Stimulated activated CD8-positive, alpha-beta memory T cell treated with anti-CD3 and anti-CD28 coated beads, Interleukin-12 subunit alpha, Interleukin-12 subunit beta, amount 100 ng/mL, for 24 hours (primary cell): ENCODE measurements at regions not wholly inside any gene's neighbourhood (a gene's known extent, or its start where the extent isn't known, plus 50 kb on each side); places are given as distances from the start of the nearest gene placed in this dataset.
"Not testable (repeated sequence)": the region's sequence is repeated elsewhere in the genome, so short reads cannot be mapped to it uniquely, and the experiment has no call there.

Experiments used
- DNase-seq: peaks from one replicate; pipeline ENCODE4 v3.0.0-alpha.2; 2020; ENCODE audit errors: extremely low read depth

DNA sequence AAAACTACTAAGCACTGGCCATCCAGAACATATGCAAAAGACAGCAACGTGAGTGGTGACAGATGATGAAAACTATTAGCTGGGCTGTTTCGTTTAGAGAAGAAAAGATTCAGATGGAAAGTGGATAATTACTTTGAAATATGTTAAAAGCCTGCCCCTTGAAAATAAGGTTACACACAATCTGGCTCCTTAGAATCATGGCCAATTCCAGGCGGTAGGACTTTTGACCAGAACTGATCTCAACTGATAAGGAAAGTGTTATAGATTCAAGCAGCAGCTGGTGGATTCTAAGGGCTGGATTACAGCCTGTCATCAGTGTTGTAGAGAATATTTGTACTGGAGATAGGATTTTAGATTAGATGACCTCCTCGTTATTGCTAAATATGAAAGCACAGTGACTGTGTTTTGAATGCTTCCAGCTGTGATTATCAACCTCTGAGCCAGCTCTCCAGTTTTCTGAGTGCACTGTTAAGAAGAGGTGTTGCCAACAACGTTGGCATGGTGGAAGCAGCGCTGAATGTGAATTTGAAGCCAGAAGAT lies 75.1 kb downstream of the KBTBD2 start:
- DNase-seq = not testable (repeated sequence)

DNA sequence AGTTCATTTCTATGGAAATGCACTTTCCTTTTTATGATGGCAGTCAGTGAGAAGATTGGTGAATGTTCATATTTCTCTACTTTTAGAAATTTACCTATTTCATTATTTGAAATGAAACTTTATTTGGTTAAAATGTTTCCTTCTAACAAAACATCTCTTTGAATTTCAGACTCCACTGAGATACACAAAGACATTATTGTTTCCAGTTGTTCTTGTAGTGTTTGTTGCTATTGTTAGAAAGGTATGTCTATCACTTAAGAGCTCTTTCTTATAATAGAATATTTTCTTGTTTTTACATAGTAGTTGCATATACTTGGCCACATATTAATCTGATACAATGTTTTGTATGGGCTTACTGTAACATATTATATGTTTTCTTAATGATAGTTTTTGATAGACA lies 76.8 kb downstream of the KBTBD2 start:
- not testable (repeated sequence) for DNase-seq

DNA sequence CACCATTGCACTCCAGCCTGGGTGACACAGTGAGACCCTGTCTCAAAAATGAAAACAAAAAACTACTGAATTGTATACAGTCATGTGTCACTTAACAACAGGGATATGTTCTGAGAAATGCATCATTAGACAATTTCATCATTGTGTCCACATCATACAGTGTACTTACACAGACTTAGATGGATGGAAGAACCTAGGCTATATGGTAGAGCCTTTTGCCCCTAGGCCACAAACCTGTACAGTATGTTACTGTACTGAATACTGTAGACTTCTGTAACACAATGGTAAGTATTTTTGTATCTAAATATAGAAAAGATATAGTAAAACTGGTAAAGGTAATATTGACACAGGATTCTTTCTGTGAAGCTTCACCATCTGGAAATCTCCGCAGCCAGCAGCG lies 81.7 kb downstream of the KBTBD2 start:
- DNase-seq = no peak

DNA sequence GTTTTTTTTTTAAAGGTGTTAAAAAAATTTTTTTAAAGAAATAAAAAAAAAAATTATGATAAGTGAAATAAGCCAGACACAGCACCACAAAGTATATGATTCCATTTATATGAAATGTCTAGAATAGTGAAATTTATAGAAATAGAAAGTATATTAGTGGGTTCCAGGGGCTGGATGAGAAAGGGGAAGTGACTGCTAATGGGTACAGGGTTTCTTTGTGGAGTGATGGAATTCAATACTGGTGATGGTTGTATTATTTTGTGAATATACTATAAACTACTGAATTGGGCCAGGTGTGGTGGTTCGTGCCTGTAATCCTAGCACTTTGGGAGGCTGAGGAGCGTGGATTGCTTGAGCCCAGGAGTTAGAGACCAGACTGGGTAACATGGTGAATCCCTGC lies 82.2 kb downstream of the KBTBD2 start:
- no peak for DNase-seq

DNA sequence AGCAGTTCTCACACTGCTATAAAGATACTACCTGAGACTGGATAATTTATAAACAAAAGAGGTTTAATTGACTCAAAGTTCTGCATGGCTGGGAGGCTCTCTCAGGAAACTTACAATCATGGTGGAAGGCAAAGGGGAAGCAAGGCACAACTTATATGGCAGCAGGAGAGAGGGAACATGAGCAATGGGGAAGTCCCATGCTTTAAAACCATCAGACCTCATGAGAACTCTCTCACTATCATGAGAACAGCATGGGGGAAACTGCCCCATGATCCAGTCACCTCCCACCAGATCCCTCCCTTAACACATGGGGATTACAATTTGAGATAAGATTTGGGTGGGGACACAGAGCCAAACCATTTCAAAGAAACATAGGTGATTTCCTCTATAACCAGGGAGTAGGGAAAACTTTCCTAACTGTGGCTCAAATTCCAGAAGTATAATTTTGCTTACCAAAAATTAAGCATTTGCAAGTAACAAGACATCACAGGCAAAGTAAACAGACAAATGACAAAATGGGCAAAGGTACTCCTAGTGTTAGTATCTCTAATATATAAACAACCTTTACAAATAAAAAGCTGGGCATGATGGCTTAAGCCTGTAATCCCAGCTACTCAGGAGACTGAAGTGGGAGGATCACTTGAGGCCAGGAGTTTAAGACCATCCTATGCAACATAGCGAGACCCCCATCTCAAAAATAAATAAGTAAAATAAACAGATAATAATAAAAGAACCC lies 88.0 kb downstream of the KBTBD2 start:
- DNase-seq = no peak

GRCh38 chr7:32802305-32802910 lies 89.2 kb downstream of the KBTBD2 start:
- DNase-seq = no peak

DNA sequence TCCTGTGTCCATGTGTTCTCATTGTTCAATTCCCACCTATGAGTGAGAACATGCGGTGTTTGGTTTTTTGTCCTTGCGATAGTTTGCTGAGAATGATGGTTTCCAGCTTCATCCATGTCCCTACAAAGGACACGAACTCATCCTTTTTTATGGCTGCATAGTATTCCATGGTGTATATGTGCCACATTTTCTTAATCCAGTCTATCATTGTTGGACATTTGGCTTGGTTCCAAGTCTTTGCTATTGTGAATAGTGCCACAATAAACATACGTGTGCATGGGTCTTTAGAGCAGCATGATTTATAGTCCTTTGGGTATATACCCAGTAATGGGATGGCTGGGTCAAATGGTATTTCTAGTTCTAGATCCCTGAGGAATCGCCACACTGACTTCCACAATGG lies 98.5 kb downstream of the KBTBD2 start:
- not testable (repeated sequence) for DNase-seq

DNA sequence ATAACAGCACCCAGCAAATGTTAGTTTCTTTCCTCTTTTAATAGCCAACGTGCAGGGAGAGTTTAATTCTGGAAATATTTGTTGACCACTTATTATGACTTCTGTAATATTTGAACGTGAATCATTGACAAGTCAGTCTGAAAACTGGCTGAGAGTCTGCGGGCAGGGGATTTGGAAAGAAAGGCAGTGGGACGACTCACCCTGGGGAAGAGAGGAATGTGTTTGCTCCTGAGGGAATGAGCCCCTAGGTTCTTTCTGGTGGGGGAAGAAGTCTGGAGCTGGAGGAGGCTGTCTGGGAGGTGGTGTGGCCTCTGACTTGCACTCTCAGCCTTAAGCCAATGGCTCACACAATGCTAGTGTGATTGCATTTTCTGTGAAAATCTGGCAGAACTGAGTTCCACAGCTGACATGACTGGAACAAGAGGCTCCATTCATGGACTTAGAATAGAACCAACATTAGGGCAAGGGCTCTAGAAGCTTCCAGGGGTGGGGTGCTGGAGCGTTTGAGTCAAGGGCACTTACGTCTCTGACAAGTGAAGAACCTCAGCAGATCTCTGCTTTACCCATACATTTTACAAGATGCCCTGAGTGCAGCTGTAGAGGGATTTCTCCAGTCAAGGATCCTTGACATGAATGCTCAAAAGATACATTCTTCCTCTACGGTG lies 100.7 kb downstream of the KBTBD2 start:
- DNase-seq = not testable (repeated sequence)

DNA sequence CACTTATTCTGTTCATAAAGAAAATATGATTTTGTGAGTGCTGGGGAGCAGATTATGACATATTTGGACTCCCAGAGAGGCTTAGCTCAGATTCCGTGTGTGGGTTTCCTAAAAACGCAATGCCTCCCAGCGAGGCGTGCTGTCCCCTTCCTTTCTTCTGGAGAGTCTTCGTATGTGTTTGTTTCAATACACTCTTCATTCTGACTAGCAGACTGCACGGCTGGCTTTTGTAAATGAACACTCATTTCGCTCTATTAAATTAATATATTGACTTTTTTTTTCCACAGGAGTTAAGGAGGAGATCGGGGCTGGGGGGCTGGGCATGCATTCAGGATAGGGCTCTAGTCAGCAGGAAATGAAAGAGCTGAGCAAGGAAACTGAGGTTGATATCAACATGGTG lies 102.3 kb downstream of the KBTBD2 start:
- DNase-seq = not testable (repeated sequence)

DNA sequence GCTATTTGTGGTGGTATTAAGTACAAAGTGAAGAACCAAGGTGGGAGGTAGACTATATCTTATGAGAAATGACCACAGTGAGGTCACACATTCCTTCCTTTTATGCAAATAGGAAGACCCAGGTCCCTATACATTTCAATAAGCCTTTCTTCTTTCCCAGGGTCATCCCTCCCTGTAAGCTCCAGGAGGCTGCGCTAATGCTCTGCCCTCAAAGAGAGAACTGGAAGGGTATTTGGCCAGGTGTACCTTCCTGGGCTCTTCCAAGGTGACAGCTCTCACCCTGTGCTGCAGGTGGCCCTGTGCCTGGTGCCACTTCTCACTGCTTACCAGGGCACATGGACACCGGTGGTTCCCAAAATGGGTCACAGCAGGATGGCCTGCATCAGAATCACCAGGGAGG lies 103.4 kb downstream of the KBTBD2 start:
- DNase-seq = not testable (repeated sequence)

- DNase-seq = not testable (repeated sequence)
These were observed 106.1 kb downstream of the KBTBD2 start for GRCh38 chr7:32785365-32785944.

- DNase-seq = not testable (repeated sequence)
These were observed 111.7 kb downstream of the KBTBD2 start for GRCh38 chr7:32779895-32780294.

GRCh38 chr7:32779167-32779566 lies 112.4 kb downstream of the KBTBD2 start:
- DNase-seq = no peak

GRCh38 chr7:32777041-32777666 lies 114.4 kb downstream of the KBTBD2 start:
- DNase-seq = not testable (repeated sequence)

- DNase-seq = not testable (repeated sequence)
These were observed 115.2 kb downstream of the KBTBD2 start for GRCh38 chr7:32776318-32776717.

DNA sequence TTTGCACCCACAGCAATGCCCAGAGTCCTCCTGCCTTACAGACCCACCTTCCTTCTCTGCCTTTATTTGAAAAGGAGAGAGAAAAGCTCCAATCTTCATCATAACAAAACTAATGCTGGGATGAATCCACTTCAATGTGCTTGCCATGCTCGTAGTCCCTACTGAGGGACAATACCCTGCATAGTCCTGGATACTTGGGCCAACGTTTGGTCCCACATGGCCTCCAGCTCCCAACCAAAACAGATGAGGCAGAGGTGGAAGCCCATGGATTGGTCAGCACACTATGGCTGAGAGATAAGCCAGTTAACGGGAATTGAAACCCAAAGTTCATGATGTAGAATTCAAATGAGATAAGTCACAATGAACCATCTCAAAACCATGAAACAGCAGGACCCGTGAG lies 115.8 kb downstream of the KBTBD2 start:
- DNase-seq = not testable (repeated sequence)

GRCh38 chr7:32774541-32774951 lies 117.0 kb downstream of the KBTBD2 start:
- DNase-seq = no peak

GRCh38 chr7:32768866-32769510 lies 122.6 kb downstream of the KBTBD2 start:
- DNase-seq = not testable (repeated sequence)

GRCh38 chr7:32768338-32768737 lies 123.2 kb downstream of the KBTBD2 start:
- DNase-seq = not testable (repeated sequence)

DNA sequence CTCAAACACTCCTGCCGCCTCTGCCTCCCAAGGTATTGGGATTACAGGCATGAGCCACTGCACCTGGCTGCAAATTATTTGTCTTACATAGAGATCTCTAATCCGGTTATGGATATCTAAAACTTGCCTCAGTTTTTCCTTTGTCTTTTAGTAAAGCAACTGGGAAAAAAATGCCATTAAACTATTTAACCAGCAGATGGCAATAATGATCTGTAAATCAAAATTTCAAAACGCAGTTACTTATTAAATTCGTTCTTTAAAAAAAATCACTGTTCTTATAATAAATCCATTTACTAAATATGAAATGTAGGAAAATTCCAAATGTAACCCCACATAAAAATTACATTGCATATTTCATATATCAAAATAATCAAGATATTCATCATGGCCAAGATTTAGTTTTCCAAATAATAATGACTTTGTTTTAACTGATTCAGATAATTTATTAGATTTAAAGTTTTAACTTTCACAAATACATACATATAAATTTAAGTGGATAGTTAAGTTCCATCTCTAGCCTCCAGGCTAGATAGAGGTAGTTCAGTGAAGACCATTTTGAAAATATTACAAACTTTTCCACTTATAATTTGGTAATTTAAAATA lies 125.8 kb downstream of the KBTBD2 start:
- DNase-seq = not testable (repeated sequence)

- no peak for DNase-seq
These were observed 126.4 kb downstream of the KBTBD2 start for GRCh38 chr7:32765185-32765584.
